Right atrium auricular region (tissue), 2 donors: ENCODE measurements at regions not wholly inside any gene's neighbourhood (a gene's known extent, or its start where the extent isn't known, plus 50 kb on each side); places are given as distances from the start of the nearest gene placed in this dataset.
A peak's percentile ranks its signal among the peaks of the same experiment; 100 is the strongest.

Source experiments
- DNase-seq: peaks from one replicate; pipeline ENCODE4 v3.0.0-alpha.2; 2019; ENCODE audit warnings: low spot score
- H3K27ac ChIP-seq, 2 donors: fragments of 200-600 bp; sonication (generic); 1 replicate in 1 of 2; 2 replicates in 1 of 2; pipeline ENCODE4 v1.5.1; 2016 to 2019
- H3K27me3 ChIP-seq, 2 donors: fragments of 200-600 bp; sonication (generic); one replicate each; pipeline versions ENCODE4 v1.5.1 to v1.6.0; 2017 to 2019
- H3K36me3 ChIP-seq: fragments of 200-600 bp; sonication (generic); one replicate; pipeline ENCODE4 v1.5.1; 2016
- H3K4me1 ChIP-seq, 2 donors: fragments of 200-600 bp; sonication (generic); one replicate each; pipeline versions ENCODE4 v1.5.1 to v1.6.0; 2017 to 2019
- H3K4me3 ChIP-seq, 2 donors: fragments of 200-600 bp; sonication (generic); 1 replicate in 1 of 2; 2 replicates in 1 of 2; pipeline ENCODE4 v1.5.1; 2017 to 2019; ENCODE audit warnings: mild to moderate bottlenecking in 1 of 2, moderate library complexity in 1 of 2
- H3K9me3 ChIP-seq, 2 donors: fragments of 200-600 bp; sonication (generic); one replicate each; pipeline ENCODE4 v1.5.1; 2019
- TF ChIP-seq, protein P1 (sequence below), 2 donors: fragments of 200-600 bp; sonication (generic); IDR thresholded peaks; one replicate each; pipeline ENCODE4 v1.5.1; 2019; ENCODE audit warnings: antibody characterized with exemption in 2 of 2

DNA sequence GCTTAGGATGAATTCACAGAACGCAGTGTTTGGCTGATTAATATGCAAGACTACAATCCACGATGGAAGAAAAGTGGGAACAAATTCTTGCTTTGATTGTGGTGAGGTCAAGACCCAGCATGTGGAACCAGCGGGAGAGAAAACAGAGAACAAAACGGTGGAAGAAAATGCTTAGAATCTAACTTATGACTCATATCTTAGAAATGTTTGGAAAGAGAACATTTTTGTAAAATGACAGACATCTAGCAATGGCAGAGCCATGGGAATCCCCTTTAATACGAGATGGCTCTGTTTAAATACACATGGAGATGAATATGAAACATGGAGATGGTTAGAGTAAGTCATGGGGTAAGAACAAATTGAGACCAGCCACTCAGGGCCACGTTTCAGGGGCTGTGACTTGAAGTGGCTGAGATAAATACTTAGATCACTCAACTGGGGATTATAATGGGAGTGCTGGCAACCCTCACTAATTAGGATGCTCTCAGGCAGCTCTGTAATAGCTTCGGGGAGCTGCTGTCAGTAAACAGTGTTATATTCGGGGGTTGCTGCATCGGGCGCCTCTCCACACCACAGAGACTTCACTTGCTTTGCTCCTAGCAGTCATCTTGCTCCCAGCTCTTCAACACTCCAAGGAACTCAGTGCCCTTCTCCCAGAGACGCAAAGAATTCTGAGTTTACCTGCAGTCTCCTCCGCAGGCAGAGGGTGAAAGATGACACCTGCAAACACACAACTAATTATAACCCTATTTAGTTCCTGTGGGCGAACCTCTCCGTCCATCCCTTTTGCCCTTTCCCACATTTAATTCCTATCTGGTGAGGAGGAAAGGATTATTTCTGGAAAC lies 68.0 kb upstream of the ONECUT1 start:
- H3K27me3 ChIP-seq = no peaks in the 10 kb centered on the region
- H3K36me3 ChIP-seq = no peaks in the 10 kb centered on the region
- TF ChIP-seq, protein P1, sequence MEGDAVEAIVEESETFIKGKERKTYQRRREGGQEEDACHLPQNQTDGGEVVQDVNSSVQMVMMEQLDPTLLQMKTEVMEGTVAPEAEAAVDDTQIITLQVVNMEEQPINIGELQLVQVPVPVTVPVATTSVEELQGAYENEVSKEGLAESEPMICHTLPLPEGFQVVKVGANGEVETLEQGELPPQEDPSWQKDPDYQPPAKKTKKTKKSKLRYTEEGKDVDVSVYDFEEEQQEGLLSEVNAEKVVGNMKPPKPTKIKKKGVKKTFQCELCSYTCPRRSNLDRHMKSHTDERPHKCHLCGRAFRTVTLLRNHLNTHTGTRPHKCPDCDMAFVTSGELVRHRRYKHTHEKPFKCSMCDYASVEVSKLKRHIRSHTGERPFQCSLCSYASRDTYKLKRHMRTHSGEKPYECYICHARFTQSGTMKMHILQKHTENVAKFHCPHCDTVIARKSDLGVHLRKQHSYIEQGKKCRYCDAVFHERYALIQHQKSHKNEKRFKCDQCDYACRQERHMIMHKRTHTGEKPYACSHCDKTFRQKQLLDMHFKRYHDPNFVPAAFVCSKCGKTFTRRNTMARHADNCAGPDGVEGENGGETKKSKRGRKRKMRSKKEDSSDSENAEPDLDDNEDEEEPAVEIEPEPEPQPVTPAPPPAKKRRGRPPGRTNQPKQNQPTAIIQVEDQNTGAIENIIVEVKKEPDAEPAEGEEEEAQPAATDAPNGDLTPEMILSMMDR (IDR thresholded peaks at IDR 0.05) = no peak
- no peaks in the 10 kb centered on the region for H3K9me3 ChIP-seq
- H3K4me3 ChIP-seq = no peak overlapping the region
- peaks cover 0 to 10% of the 10 kb centered on the region in 2 donors for H3K4me1 ChIP-seq
- no peak overlapping the region for H3K27ac ChIP-seq
- DNase-seq = no peak

DNA sequence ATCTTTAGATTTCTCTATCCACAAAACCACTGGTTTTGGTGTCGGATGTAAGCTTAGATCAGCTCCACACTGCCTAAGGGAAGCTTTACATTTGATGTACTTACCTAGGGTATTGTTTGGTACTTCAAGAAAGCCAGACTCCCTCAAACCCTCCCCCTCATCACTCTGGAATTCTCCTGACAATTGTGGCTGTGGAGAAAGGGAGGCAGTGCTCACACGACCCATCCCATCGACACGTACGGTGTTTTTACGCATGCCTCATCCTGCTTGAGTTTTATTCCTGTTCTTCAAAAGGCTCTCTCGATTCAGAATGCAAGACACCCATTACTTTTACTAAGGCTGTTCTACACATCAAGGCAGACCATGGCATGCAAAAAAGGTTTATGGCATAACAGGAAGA lies 67.3 kb upstream of the ONECUT1 start:
- Histone ChIP-seq H3K4me1 (peaks cover 0 to 10% of the 10 kb centered on the region in 2 donors), H3K4me3 (no peak overlapping the region), H3K36me3 (no peaks in the 10 kb centered on the region), H3K9me3 (no peaks in the 10 kb centered on the region), H3K27ac (no peak overlapping the region), H3K27me3 (no peaks in the 10 kb centered on the region)
- TF ChIP-seq, protein P1 (IDR thresholded peaks at IDR 0.05) = no peak
- no peak for DNase-seq

DNA sequence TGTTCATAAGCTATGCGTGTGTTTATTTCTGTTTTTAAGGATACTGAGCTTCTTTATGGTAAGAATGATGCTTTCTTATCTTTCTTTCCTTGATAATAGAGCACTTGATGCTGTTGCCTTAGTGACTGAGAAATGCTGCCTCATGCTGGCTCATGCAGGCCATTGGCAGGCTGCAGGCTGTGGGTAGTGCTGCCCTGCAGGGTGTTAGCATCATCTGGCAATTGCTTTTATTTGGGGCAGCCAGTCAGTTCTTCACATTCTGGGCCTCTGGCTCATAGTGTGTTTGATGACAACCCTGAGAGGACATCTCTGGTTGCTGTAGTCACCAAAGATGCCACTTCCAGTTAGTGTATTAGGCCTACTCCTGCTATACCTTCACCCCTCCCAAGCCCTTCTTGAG lies 66.2 kb upstream of the ONECUT1 start:
- H3K9me3 ChIP-seq = no peaks in the 10 kb centered on the region
- peaks cover 0 to 10% of the 10 kb centered on the region in 2 donors for H3K4me1 ChIP-seq
- TF ChIP-seq, protein P1 (IDR thresholded peaks at IDR 0.05) = no peak
- peak; percentile 5 for DNase-seq
- no peaks in the 10 kb centered on the region for H3K36me3 ChIP-seq
- no peak overlapping the region for H3K4me3 ChIP-seq
- H3K27me3 ChIP-seq = no peaks in the 10 kb centered on the region
- no peak overlapping the region for H3K27ac ChIP-seq

DNA sequence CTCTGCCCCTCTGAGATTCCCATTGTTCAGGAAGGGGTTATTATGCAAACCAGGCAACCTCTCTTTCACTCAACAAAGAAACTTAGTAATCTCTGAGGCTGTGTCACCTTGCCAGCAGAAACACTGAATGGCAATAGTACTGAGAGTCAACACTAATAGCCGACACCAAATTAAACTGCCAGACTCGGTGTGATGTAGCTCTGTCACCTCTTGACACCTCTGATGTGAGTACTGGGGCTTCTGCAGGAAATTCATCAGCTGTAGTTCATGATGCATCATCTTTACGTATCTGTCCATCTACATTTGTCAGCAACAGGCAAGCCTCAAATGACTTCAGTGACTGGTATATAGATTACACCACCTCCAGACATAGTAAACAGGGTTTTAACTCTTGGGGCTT lies 65.0 kb upstream of the ONECUT1 start:
- H3K4me1 ChIP-seq = peaks cover 0 to 10% of the 10 kb centered on the region in 2 donors
- no peaks in the 10 kb centered on the region for H3K36me3 ChIP-seq
- no peaks in the 10 kb centered on the region for H3K27me3 ChIP-seq
- no peak overlapping the region for H3K4me3 ChIP-seq
- peak; percentile 5 for DNase-seq
- H3K27ac ChIP-seq = no peak overlapping the region
- H3K9me3 ChIP-seq = no peaks in the 10 kb centered on the region
- TF ChIP-seq, protein P1 (IDR thresholded peaks at IDR 0.05) = no peak

DNA sequence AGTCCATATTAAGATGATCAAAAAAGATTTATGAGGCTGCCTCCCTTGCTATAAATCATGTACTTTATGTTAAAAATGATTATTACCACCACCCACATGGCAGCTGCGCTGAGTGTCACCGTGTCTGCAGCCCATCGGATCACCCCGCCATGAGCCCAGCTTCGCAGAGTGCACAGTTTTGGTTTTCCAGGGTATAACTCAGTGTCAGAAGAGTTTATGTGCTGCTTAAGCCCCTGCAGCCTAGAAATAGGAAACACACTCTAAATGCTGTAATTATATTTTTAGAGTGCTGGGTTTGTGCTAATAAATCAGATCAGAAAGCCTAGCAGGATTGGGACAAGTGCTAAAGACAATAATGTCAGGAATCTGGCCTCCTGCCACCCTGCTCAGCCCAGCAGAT lies 54.7 kb upstream of the ONECUT1 start:
- H3K4me3 ChIP-seq = no peak overlapping the region
- no peak for DNase-seq
- no peaks in the 10 kb centered on the region for H3K4me1 ChIP-seq
- H3K9me3 ChIP-seq = no peaks in the 10 kb centered on the region
- TF ChIP-seq, protein P1 (IDR thresholded peaks at IDR 0.05) = no peak
- H3K27me3 ChIP-seq = no peaks in the 10 kb centered on the region
- no peaks in the 10 kb centered on the region for H3K36me3 ChIP-seq
- H3K27ac ChIP-seq = no peak overlapping the region
